ENCODE measurements at regions not wholly inside any gene's neighbourhood (a gene's known extent, or its start where the extent isn't known, plus 50 kb on each side); places are given as distances from the start of the nearest gene placed in this dataset.

GRCh38 chr21:41601573-41602368 is 93.8 kb upstream of the TMPRSS2 start:
- intact Hi-C loops (cut with DNase I) = loop anchor here (10.0 kb wide), 1 partner anchor 513 kb away; no protein-coding TSS in a partner anchor
- ATAC-seq (no peak), DNase-seq (ENCODE audit: low spot score) (peak; percentile 32)

- intact Hi-C loops (cut with DNase I) = loop anchor here (10.0 kb wide), 1 partner anchor 514 kb away; no protein-coding TSS in a partner anchor
- ATAC-seq (no peak), DNase-seq (ENCODE audit: low spot score) (peak; percentile 26)
Measured at GRCh38 chr21:41600961-41601572, 93.1 kb upstream of the TMPRSS2 start.

GRCh38 chr21:41600556-41600955 is 92.6 kb upstream of the TMPRSS2 start:
- DNase-seq (ENCODE audit: low spot score) (peak; percentile 28), ATAC-seq (no peak)
- intact Hi-C loops (cut with DNase I) = loop anchor here (10.0 kb wide), 1 partner anchor 514 kb away; no protein-coding TSS in a partner anchor

- ATAC-seq (no peak), DNase-seq (ENCODE audit: low spot score) (peak; percentile 27)
- intact Hi-C loops (cut with DNase I) = loop anchor here (10.0 kb wide), 1 partner anchor 515 kb away; no protein-coding TSS in a partner anchor
Measured at GRCh38 chr21:41600116-41600515, 92.2 kb upstream of the TMPRSS2 start.

- ATAC-seq (no peak), DNase-seq (ENCODE audit: low spot score) (peak; percentile 33)
- intact Hi-C loops (cut with DNase I) = no loop called here
Measured at GRCh38 chr21:41598561-41599431, 90.8 kb upstream of the TMPRSS2 start.

- no peak for ATAC-seq
- peak; percentile 45 for DNase-seq (ENCODE audit: low spot score)
- intact Hi-C loops (cut with DNase I) = no loop called here
Measured at GRCh38 chr21:41597811-41598231, 89.9 kb upstream of the TMPRSS2 start.

- DNase-seq (ENCODE audit: low spot score) = peak; percentile 4
- ATAC-seq = no peak
- intact Hi-C loops (cut with DNase I) = no loop called here
Measured at GRCh38 chr21:41597227-41597626, 89.3 kb upstream of the TMPRSS2 start.

- ATAC-seq (no peak), DNase-seq (ENCODE audit: low spot score) (peak; percentile 42)
- intact Hi-C loops (cut with DNase I) = no loop called here
Measured at GRCh38 chr21:41596241-41596925, 88.4 kb upstream of the TMPRSS2 start.

- no peak for DNase-seq (ENCODE audit: low spot score)
- intact Hi-C loops (cut with DNase I) = no loop called here
Measured at GRCh38 chr21:41594268-41594667, 86.3 kb upstream of the TMPRSS2 start.

GRCh38 chr21:41593760-41594138 is 85.8 kb upstream of the TMPRSS2 start:
- DNase-seq (ENCODE audit: low spot score) (peak; percentile 2), ATAC-seq (no peak)
- intact Hi-C loops (cut with DNase I) = no loop called here

More at GRCh38 chr21:41594268-41594667, 86.3 kb upstream of the TMPRSS2 start:
- ATAC-seq = no peak

GRCh38 chr21:41593051-41593759 is 85.2 kb upstream of the TMPRSS2 start:
- peak; percentile 10 for DNase-seq (ENCODE audit: low spot score)

GRCh38 chr21:41589620-41590175 is 81.7 kb upstream of the TMPRSS2 start:
- DNase-seq (ENCODE audit: low spot score) (no peak), ATAC-seq (no peak)
- intact Hi-C loops (cut with DNase I) = no loop called here

More at GRCh38 chr21:41593051-41593759, 85.2 kb upstream of the TMPRSS2 start:
- no peak for ATAC-seq
- intact Hi-C loops (cut with DNase I) = no loop called here

- intact Hi-C loops (cut with DNase I) = no loop called here
- no peak for DNase-seq (ENCODE audit: low spot score)
- no peak for ATAC-seq
Measured at GRCh38 chr21:41589131-41589530, 81.2 kb upstream of the TMPRSS2 start.

- DNase-seq (ENCODE audit: low spot score) = no peak
- no peak for ATAC-seq
- intact Hi-C loops (cut with DNase I) = no loop called here
Measured at GRCh38 chr21:41585199-41585994, 77.4 kb upstream of the TMPRSS2 start.

- no peak for ATAC-seq
- no peak for DNase-seq (ENCODE audit: low spot score)
- intact Hi-C loops (cut with DNase I) = no loop called here
Measured at GRCh38 chr21:41584603-41585176, 76.7 kb upstream of the TMPRSS2 start.

GRCh38 chr21:41583274-41583790 is 75.4 kb upstream of the TMPRSS2 start:
- intact Hi-C loops (cut with DNase I) = no loop called here
- no peak for DNase-seq (ENCODE audit: low spot score)
- ATAC-seq = no peak

GRCh38 chr21:41582866-41583265 is 74.9 kb upstream of the TMPRSS2 start:
- DNase-seq (ENCODE audit: low spot score) (no peak), ATAC-seq (no peak)
- intact Hi-C loops (cut with DNase I) = no loop called here
